Stimulated activated effector memory CD8-positive, alpha-beta T cell treated with anti-CD3 and anti-CD28 coated beads, Interleukin-12 subunit alpha, Interleukin-12 subunit beta, amount 100 ng/mL, for 72 hours (primary cell): ENCODE measurements at regions not wholly inside any gene's neighbourhood (a gene's known extent, or its start where the extent isn't known, plus 50 kb on each side); places are given as distances from the start of the nearest gene placed in this dataset.
"Not testable (repeated sequence)": the region's sequence is repeated elsewhere in the genome, so short reads cannot be mapped to it uniquely, and the experiment has no call there.

Experiments used
- ATAC-seq: fragments of 150-1000 bp; cut with Tn5 transposase; 2 replicates; pipeline ENCODE4 v1.10.0; 2021
- DNase-seq, 2 donors: peaks; one replicate each; pipeline ENCODE4 v3.0.0; 2021 to 2022; ENCODE audit warnings: low spot score in 2 of 2
- H3K27ac Mint-ChIP-seq: one replicate; pipeline ENCODE4 v1.8.0; 2022; ENCODE audit warnings: mild to moderate bottlenecking, mixed read lengths
- H3K36me3 Mint-ChIP-seq: one replicate; pipeline ENCODE4 v1.8.0; 2022; ENCODE audit warnings: mild to moderate bottlenecking, mixed read lengths
- H3K4me1 Mint-ChIP-seq: one replicate; pipeline ENCODE4 v1.8.0; 2022; ENCODE audit warnings: mixed read lengths
- H3K4me3 Mint-ChIP-seq: one replicate; pipeline ENCODE4 v1.8.0; 2022; ENCODE audit warnings: mild to moderate bottlenecking, mixed read lengths
- H3K9me3 Mint-ChIP-seq: one replicate; pipeline ENCODE4 v1.8.0; 2022; ENCODE audit warnings: mixed read lengths

DNA sequence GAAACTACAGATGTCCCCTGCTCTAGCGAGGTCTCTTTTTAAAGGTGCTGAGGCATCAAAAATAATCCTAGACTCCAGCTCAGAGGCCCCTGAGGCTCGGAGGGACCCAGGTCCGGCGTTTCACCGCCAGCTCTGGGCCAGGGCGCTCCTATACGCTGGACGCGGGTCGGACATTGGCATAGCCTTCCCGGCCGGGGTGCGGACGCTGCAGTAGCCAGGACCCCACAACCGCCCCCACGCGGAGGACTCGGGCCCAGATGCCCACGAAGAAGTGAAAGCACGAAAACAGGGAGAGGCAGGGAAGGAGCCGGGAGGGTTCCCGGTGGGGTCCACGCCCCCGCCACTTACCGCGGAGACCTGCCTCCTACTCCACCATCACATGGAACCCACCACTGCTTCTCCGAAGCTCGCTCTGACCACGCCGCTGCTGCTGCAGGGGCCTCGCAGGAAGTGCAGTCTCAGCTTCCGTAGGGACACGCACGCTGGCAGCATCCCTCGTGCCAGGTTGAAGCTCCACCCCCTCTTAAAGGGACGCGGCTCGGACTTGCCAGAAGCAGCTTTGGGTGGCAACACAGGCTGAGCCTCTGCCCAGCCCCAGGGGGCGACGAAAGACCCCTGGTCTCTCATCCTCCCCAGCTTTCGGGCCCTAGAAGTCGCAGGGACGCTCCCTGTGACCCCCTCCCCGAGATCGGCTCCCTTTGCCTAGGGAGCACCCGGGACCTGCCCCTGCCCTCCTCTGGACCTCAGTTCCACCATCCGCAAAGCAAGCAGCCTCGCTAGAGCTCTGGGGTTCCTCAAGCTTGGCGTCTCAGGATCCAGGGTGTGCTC is 96.7 kb downstream of the POTEG start:
- ATAC-seq = peak; percentile 36
- H3K27ac Mint-ChIP-seq, H3K4me3 Mint-ChIP-seq: not testable (repeated sequence)

DNA sequence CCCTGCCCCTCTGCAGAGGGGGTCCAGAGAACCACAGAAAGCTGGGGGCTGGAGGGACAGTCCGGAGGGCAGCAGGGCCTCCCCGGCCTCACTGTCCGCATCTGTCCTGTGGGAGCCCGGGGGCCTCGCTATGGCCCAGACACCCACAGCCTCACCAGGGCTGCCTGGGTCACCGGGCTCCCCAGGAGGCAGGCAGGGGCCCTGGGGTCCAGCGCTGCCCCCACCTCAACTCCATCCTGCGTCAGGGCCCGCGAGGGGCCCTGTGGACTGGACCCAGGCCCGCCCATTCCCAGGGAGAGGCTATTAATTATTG is 96.1 kb downstream of the POTEG start:
- peak; percentile 11 for ATAC-seq
- H3K9me3 Mint-ChIP-seq, H3K36me3 Mint-ChIP-seq, H3K27ac Mint-ChIP-seq, H3K4me1 Mint-ChIP-seq, H3K4me3 Mint-ChIP-seq, DNase-seq: not testable (repeated sequence)

More for the DNA sequence above, 96.7 kb downstream of the POTEG start:
- H3K4me1 Mint-ChIP-seq, H3K9me3 Mint-ChIP-seq, DNase-seq, H3K36me3 Mint-ChIP-seq: not testable (repeated sequence)

GRCh38 chr14:19340976-19341375 is 93.2 kb downstream of the POTEG start:
- not testable (repeated sequence) for H3K9me3 Mint-ChIP-seq, H3K4me1 Mint-ChIP-seq, DNase-seq, ATAC-seq, H3K4me3 Mint-ChIP-seq, H3K27ac Mint-ChIP-seq, H3K36me3 Mint-ChIP-seq

DNA sequence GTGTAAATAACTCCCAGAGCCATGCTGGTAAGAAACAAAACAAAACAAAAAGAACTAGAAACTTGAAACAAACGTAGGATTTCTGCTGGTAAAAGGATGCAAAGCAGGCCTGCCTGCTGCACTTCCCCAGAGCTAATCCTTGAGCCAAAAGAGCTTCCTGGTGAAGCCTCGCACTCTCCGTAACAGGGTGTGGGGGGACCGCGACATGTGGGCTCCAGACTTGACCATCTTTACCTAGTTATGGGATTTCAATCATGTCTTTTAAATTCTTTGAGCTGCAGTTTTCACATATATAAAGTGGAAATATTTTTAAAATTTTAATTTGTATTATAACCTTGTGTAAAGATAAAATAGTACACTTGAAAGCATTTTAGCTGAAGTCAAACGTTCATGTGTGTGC is 92.5 kb downstream of the POTEG start:
- not testable (repeated sequence) for H3K4me1 Mint-ChIP-seq, H3K27ac Mint-ChIP-seq, DNase-seq, H3K36me3 Mint-ChIP-seq, H3K4me3 Mint-ChIP-seq, H3K9me3 Mint-ChIP-seq, ATAC-seq

- H3K4me3 Mint-ChIP-seq, H3K4me1 Mint-ChIP-seq, H3K36me3 Mint-ChIP-seq, ATAC-seq, H3K9me3 Mint-ChIP-seq, H3K27ac Mint-ChIP-seq, DNase-seq: not testable (repeated sequence)
Observed at GRCh38 chr14:19344261-19344660, 89.9 kb downstream of the POTEG start.

- H3K4me3 Mint-ChIP-seq, H3K9me3 Mint-ChIP-seq, ATAC-seq, H3K36me3 Mint-ChIP-seq, H3K27ac Mint-ChIP-seq, DNase-seq, H3K4me1 Mint-ChIP-seq: not testable (repeated sequence)
Observed at GRCh38 chr14:19344689-19345088, 89.5 kb downstream of the POTEG start.

DNA sequence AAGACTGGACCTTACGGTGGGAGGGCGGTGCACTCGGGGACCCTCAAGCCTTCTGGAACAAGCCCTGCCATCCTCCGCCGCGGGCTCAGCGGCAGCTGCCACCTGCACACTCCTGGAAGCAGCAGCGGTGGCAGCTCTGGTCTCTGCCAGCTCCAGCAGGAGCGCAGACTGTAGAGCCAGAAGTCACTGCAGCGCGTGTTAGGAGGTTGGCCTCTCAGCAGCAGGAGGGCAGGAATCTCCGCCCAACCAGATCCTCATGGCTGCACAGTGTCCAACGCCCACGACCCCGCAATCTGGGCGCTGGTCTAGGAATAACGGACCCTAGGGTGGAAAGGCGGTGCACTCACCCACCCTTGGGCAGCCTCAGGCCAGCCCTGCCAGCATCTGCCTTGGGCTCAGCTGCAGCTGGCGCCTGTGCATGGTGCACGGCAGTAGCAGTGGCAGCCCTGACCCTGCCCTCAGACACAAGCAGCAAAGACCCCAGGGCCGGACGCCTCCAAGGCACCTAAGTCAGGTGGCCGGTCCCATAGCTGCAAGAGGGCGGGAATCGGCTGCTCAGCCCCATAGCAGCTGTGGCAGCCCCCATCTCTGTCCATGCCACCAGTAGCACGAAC is 88.7 kb downstream of the POTEG start:
- H3K36me3 Mint-ChIP-seq, DNase-seq, H3K9me3 Mint-ChIP-seq, H3K27ac Mint-ChIP-seq, H3K4me1 Mint-ChIP-seq, H3K4me3 Mint-ChIP-seq, ATAC-seq: not testable (repeated sequence)

- H3K9me3 Mint-ChIP-seq, DNase-seq, H3K27ac Mint-ChIP-seq, H3K4me1 Mint-ChIP-seq, H3K36me3 Mint-ChIP-seq, H3K4me3 Mint-ChIP-seq: not testable (repeated sequence)
- peak; percentile 47 for ATAC-seq
Observed at GRCh38 chr14:19346074-19346480, 88.1 kb downstream of the POTEG start.

- H3K4me1 Mint-ChIP-seq, ATAC-seq: not testable (repeated sequence)
Observed at GRCh38 chr14:19346636-19347035, 87.5 kb downstream of the POTEG start.

DNA sequence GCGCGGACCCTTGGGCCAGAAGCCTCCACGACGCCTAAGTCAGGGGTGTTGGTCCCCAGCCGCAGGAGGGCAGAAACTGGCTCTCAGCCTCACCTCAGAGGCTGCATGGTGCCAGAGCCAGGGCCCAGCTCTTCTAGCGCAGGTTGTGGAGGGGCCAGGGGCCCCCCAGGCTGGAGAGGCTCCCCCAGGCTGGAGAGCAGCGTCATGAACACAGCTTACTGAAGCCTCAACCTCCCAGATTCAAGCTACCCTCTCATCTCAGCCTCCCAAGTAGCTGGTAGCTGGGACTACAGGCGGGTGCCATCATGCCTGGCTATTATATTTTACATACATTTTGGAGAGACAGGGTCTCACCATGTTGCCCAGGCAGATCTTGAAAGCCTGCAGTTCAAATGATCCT is 87.0 kb downstream of the POTEG start:
- not testable (repeated sequence) for ATAC-seq, H3K9me3 Mint-ChIP-seq, H3K4me3 Mint-ChIP-seq, H3K27ac Mint-ChIP-seq, H3K36me3 Mint-ChIP-seq, H3K4me1 Mint-ChIP-seq, DNase-seq

More at GRCh38 chr14:19346636-19347035, 87.5 kb downstream of the POTEG start:
- not testable (repeated sequence) for H3K9me3 Mint-ChIP-seq, H3K36me3 Mint-ChIP-seq, DNase-seq, H3K27ac Mint-ChIP-seq, H3K4me3 Mint-ChIP-seq
